ENCODE measurements at regions not wholly inside any gene's neighbourhood (a gene's known extent, or its start where the extent isn't known, plus 50 kb on each side); places are given as distances from the start of the nearest gene placed in this dataset.

GRCh38 chr2:120961396-120961795 lies 225.7 kb downstream of the GLI2 start:
- Histone ChIP-seq H3K4me1 (ENCODE audit: control insufficient read depth, insufficient read depth, low read length) (no peaks in the 10 kb centered on the region), H3K27me3 (ENCODE audit: control insufficient read depth, insufficient read depth, low read length) (peaks cover 2% of the 10 kb centered on the region), H3K9me3 (ENCODE audit: control insufficient read depth, low read length) (no peaks in the 10 kb centered on the region), H3K36me3 (ENCODE audit: control insufficient read depth, insufficient read depth, low read length) (no peaks in the 10 kb centered on the region), H3K9ac (ENCODE audit: low read length) (no peak overlapping the region), H3K4me3 (ENCODE audit: low read length) (no peak overlapping the region)

GRCh38 chr2:120963997-120964705 lies 228.5 kb downstream of the GLI2 start:
- H3K4me3 ChIP-seq (ENCODE audit: low read length) = no peak overlapping the region
- H3K9ac ChIP-seq (ENCODE audit: low read length) = no peak overlapping the region
- H3K4me1 ChIP-seq (ENCODE audit: control insufficient read depth, insufficient read depth, low read length) = no peaks in the 10 kb centered on the region
- H3K36me3 ChIP-seq (ENCODE audit: control insufficient read depth, insufficient read depth, low read length) = no peaks in the 10 kb centered on the region
- no peaks in the 10 kb centered on the region for H3K27me3 ChIP-seq (ENCODE audit: control insufficient read depth, insufficient read depth, low read length)
- H3K9me3 ChIP-seq (ENCODE audit: control insufficient read depth, low read length) = no peaks in the 10 kb centered on the region

GRCh38 chr2:120964819-120965218 lies 229.2 kb downstream of the GLI2 start:
- H3K9ac ChIP-seq (ENCODE audit: low read length) = no peak overlapping the region
- H3K4me1 ChIP-seq (ENCODE audit: control insufficient read depth, insufficient read depth, low read length) = no peaks in the 10 kb centered on the region
- H3K27me3 ChIP-seq (ENCODE audit: control insufficient read depth, insufficient read depth, low read length) = no peaks in the 10 kb centered on the region
- H3K4me3 ChIP-seq (ENCODE audit: low read length) = no peak overlapping the region
- H3K9me3 ChIP-seq (ENCODE audit: control insufficient read depth, low read length) = no peaks in the 10 kb centered on the region
- H3K36me3 ChIP-seq (ENCODE audit: control insufficient read depth, insufficient read depth, low read length) = no peaks in the 10 kb centered on the region

- no peaks in the 10 kb centered on the region for H3K36me3 ChIP-seq (ENCODE audit: control insufficient read depth, insufficient read depth, low read length)
- H3K27me3 ChIP-seq (ENCODE audit: control insufficient read depth, insufficient read depth, low read length) = no peaks in the 10 kb centered on the region
- no peaks in the 10 kb centered on the region for H3K9me3 ChIP-seq (ENCODE audit: control insufficient read depth, low read length)
- no peak overlapping the region for H3K4me3 ChIP-seq (ENCODE audit: low read length)
- no peaks in the 10 kb centered on the region for H3K4me1 ChIP-seq (ENCODE audit: control insufficient read depth, insufficient read depth, low read length)
- H3K9ac ChIP-seq (ENCODE audit: low read length) = no peak overlapping the region
These were observed 231.0 kb downstream of the GLI2 start for GRCh38 chr2:120966510-120967254.

- H3K4me1 ChIP-seq (ENCODE audit: control insufficient read depth, insufficient read depth, low read length) = no peaks in the 10 kb centered on the region
- no peaks in the 10 kb centered on the region for H3K36me3 ChIP-seq (ENCODE audit: control insufficient read depth, insufficient read depth, low read length)
- H3K4me3 ChIP-seq (ENCODE audit: low read length) = no peak overlapping the region
- H3K9ac ChIP-seq (ENCODE audit: low read length) = no peak overlapping the region
- no peaks in the 10 kb centered on the region for H3K9me3 ChIP-seq (ENCODE audit: control insufficient read depth, low read length)
- no peaks in the 10 kb centered on the region for H3K27me3 ChIP-seq (ENCODE audit: control insufficient read depth, insufficient read depth, low read length)
These were observed 232.8 kb downstream of the GLI2 start for GRCh38 chr2:120968307-120969015.

- no peaks in the 10 kb centered on the region for H3K27me3 ChIP-seq (ENCODE audit: control insufficient read depth, insufficient read depth, low read length)
- no peaks in the 10 kb centered on the region for H3K9me3 ChIP-seq (ENCODE audit: control insufficient read depth, low read length)
- no peaks in the 10 kb centered on the region for H3K36me3 ChIP-seq (ENCODE audit: control insufficient read depth, insufficient read depth, low read length)
- no peaks in the 10 kb centered on the region for H3K4me1 ChIP-seq (ENCODE audit: control insufficient read depth, insufficient read depth, low read length)
- no peak overlapping the region for H3K9ac ChIP-seq (ENCODE audit: low read length)
- no peak overlapping the region for H3K4me3 ChIP-seq (ENCODE audit: low read length)
These were observed 234.1 kb downstream of the GLI2 start for GRCh38 chr2:120969613-120970355.

GRCh38 chr2:120971866-120972265 lies 236.2 kb downstream of the GLI2 start:
- Histone ChIP-seq H3K9ac (ENCODE audit: low read length) (no peak overlapping the region), H3K9me3 (ENCODE audit: control insufficient read depth, low read length) (no peaks in the 10 kb centered on the region), H3K27me3 (ENCODE audit: control insufficient read depth, insufficient read depth, low read length) (no peaks in the 10 kb centered on the region), H3K4me3 (ENCODE audit: low read length) (no peak overlapping the region), H3K36me3 (ENCODE audit: control insufficient read depth, insufficient read depth, low read length) (no peaks in the 10 kb centered on the region), H3K4me1 (ENCODE audit: control insufficient read depth, insufficient read depth, low read length) (no peaks in the 10 kb centered on the region)

GRCh38 chr2:120972286-120972685 lies 236.6 kb downstream of the GLI2 start:
- Histone ChIP-seq H3K9ac (ENCODE audit: low read length) (no peak overlapping the region), H3K27me3 (ENCODE audit: control insufficient read depth, insufficient read depth, low read length) (no peaks in the 10 kb centered on the region), H3K4me1 (ENCODE audit: control insufficient read depth, insufficient read depth, low read length) (no peaks in the 10 kb centered on the region), H3K4me3 (ENCODE audit: low read length) (no peak overlapping the region), H3K9me3 (ENCODE audit: control insufficient read depth, low read length) (no peaks in the 10 kb centered on the region), H3K36me3 (ENCODE audit: control insufficient read depth, insufficient read depth, low read length) (no peaks in the 10 kb centered on the region)

GRCh38 chr2:120973196-120973595 lies 237.5 kb downstream of the GLI2 start:
- Histone ChIP-seq H3K9ac (ENCODE audit: low read length) (no peak overlapping the region), H3K36me3 (ENCODE audit: control insufficient read depth, insufficient read depth, low read length) (no peaks in the 10 kb centered on the region), H3K4me1 (ENCODE audit: control insufficient read depth, insufficient read depth, low read length) (no peaks in the 10 kb centered on the region)

GRCh38 chr2:120974950-120975349 lies 239.3 kb downstream of the GLI2 start:
- no peaks in the 10 kb centered on the region for H3K27me3 ChIP-seq (ENCODE audit: control insufficient read depth, insufficient read depth, low read length)
- H3K36me3 ChIP-seq (ENCODE audit: control insufficient read depth, insufficient read depth, low read length) = no peaks in the 10 kb centered on the region
- no peak overlapping the region for H3K9ac ChIP-seq (ENCODE audit: low read length)
- no peaks in the 10 kb centered on the region for H3K4me1 ChIP-seq (ENCODE audit: control insufficient read depth, insufficient read depth, low read length)
- H3K4me3 ChIP-seq (ENCODE audit: low read length) = no peak overlapping the region
- no peaks in the 10 kb centered on the region for H3K9me3 ChIP-seq (ENCODE audit: control insufficient read depth, low read length)

More at GRCh38 chr2:120973196-120973595, 237.5 kb downstream of the GLI2 start:
- no peaks in the 10 kb centered on the region for H3K9me3 ChIP-seq (ENCODE audit: control insufficient read depth, low read length)
- H3K4me3 ChIP-seq (ENCODE audit: low read length) = no peak overlapping the region
- no peaks in the 10 kb centered on the region for H3K27me3 ChIP-seq (ENCODE audit: control insufficient read depth, insufficient read depth, low read length)

- Histone ChIP-seq H3K9me3 (ENCODE audit: control insufficient read depth, low read length) (no peaks in the 10 kb centered on the region), H3K4me1 (ENCODE audit: control insufficient read depth, insufficient read depth, low read length) (no peaks in the 10 kb centered on the region), H3K27me3 (ENCODE audit: control insufficient read depth, insufficient read depth, low read length) (no peaks in the 10 kb centered on the region), H3K36me3 (ENCODE audit: control insufficient read depth, insufficient read depth, low read length) (no peaks in the 10 kb centered on the region), H3K9ac (ENCODE audit: low read length) (no peak overlapping the region), H3K4me3 (ENCODE audit: low read length) (no peak overlapping the region)
These were observed 241.0 kb downstream of the GLI2 start for GRCh38 chr2:120976501-120977307.

All from mucosa of stomach (tissue), 1 donor.